VCaP (cell line): ENCODE measurements at regions not wholly inside any gene's neighbourhood (a gene's known extent, or its start where the extent isn't known, plus 50 kb on each side); places are given as distances from the start of the nearest gene placed in this dataset.

ENCODE experiments used
- H3K27ac ChIP-seq: fragments of 450-650 bp; 2 replicates; pipeline ENCODE4 v1.5.1; 2017
- TF ChIP-seq, protein P1 (sequence below): fragments of 450-650 bp; conservative IDR thresholded peaks from 2 replicates; pipeline ENCODE4 v1.5.1; 2017; ENCODE audit warnings: mild to moderate bottlenecking, moderate library complexity

DNA sequence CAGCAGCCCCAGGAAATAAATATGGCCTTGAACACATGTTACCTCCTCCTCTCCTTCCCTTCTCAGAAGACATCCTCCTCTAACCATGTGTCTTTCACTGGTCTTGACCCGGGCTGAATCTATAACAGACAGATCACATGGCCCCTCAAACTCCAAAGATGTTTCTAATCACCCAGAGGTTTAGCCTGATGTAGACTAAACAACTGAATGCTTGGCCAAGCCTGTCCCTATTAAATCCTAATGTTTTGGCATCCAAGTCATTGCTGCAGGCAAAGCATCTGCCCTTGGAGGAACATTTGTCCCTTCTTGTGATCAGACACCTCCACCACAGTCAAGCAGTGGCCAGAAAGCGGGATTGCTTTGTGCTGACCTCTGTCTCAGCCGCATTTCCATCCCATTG, 65.5 kb downstream of the ANKRD60 start:
- TF ChIP-seq, protein P1, sequence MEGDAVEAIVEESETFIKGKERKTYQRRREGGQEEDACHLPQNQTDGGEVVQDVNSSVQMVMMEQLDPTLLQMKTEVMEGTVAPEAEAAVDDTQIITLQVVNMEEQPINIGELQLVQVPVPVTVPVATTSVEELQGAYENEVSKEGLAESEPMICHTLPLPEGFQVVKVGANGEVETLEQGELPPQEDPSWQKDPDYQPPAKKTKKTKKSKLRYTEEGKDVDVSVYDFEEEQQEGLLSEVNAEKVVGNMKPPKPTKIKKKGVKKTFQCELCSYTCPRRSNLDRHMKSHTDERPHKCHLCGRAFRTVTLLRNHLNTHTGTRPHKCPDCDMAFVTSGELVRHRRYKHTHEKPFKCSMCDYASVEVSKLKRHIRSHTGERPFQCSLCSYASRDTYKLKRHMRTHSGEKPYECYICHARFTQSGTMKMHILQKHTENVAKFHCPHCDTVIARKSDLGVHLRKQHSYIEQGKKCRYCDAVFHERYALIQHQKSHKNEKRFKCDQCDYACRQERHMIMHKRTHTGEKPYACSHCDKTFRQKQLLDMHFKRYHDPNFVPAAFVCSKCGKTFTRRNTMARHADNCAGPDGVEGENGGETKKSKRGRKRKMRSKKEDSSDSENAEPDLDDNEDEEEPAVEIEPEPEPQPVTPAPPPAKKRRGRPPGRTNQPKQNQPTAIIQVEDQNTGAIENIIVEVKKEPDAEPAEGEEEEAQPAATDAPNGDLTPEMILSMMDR: no peak
- no peak overlapping the region for H3K27ac ChIP-seq

DNA sequence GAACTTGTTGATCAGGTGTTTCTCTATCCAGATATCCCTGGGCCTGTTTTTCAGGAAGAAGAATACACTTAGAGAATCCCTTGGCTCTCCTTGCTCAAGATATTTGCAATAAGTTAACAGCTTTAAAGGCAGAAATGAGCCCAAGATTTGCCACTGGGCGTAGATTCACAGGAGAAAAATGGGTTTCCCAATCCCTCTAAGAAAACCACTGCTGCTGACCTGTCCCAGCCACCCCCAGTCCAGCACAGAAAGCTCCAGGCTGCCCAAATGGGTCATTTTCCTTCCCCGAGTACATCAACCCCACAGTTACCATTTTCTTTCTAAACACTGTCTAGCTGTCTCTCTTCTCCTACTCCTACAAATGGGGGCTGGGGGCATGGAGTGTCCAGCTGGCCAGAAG, 67.3 kb downstream of the ANKRD60 start:
- TF ChIP-seq, protein P1: no peak
- no peak overlapping the region for H3K27ac ChIP-seq

DNA sequence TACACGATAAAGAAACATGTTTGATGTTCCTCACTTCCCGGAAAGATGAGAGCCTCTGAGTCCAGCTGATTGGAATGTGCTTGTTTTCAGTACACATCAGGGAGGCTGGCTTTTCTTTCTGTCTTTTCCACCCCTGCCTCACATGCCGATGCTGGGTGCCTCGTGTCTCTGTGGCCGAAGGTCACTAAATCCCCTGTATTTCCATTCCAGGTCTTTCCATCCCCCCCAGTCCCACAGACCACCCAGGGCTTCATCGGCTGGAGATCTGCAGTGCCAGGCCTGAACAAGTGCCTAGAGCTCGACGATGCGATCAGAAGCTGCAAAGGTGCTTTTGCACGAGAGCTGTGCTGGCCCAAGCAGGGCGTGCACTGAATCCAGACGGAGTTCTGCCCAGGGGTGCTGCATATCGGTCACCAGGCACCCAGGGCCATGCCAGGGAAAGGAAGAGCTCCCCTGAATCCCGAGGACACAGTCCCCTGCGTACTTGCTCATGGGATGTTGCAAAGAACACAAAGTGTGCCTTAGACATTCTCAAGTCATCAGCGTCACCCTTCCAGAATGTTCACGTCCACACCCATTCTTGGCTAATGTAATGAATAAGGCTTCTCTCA, 67.9 kb downstream of the ANKRD60 start:
- TF ChIP-seq, protein P1: no peak
- H3K27ac ChIP-seq: no peak overlapping the region

DNA sequence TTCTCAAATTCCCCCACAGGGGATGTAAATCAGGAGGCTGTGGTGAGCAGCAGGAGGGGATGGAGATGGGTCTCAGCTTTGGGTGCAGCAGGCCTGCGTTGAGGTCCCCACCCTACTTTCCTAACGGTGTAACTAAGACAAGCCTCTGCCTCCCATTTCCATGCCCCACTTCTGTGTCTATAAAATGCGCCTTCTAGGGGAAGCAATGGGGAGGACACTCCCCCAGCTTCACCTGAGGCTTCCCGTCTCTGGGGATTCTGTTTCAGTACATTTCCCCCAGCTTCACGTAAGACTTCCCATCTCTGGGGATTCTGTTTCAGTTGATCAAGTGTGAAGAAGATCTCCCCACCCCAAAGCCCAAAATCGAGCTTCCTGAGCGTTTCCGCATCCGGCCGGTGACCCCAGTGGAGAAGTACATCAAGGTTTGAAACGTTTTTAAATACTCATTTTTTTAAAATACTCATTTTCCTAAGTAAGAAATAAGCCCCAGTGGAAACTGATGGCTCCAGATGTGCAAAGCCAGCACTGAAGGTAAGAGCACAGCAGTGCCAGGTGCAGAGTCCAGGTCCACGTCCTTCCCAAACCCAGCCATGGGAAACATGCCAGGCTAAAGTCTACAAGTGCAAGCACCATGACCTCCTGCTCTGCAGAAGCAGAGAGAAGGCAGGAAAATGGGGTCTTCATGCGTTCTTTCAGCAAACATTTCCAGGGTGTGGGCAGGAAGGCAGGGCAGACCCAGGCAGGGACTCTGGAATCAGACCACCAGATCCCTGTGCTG, 73.1 kb downstream of the ANKRD60 start:
- TF ChIP-seq, protein P1: no peak
- H3K27ac ChIP-seq: no peak overlapping the region

DNA sequence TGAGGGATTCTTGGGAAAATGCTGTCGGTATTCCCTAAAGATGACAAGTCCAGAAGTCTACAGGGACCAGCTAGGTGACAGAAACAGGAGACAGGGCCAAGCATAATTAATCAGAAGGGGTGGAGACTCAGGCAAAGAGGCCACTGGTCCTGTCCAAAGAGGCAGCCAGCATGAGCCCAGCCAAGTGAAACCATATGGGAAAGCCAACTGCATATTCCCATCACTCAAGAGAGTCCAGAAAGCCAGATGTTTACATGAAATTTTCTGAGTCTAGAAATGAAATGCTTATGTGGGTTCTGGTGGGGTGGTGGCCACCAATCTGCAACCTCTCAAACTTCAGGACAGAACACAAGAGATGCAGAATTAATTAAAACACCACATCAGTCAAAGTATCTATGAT, 74.3 kb downstream of the ANKRD60 start:
- TF ChIP-seq, protein P1: no peak
- H3K27ac ChIP-seq: no peak overlapping the region

DNA sequence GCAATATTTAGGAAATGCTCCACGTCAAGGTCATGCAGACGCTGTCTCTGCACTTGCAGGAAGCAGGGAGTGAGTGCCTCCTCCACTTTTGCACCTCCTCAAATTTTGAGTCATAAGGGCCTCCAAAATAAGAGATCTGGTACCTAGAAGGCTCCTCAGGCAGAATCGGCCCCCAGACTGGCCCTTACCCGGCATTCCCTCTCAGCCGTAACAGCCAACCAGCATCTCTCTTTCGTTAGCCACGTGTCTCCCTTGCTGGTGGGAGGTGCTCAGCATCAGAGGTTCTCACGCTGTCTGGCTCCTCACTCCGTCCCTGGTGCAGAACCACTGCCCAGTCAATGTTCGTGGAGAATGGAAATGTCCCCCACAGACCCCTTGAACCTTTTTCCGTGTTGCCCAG, 75.3 kb downstream of the ANKRD60 start:
- TF ChIP-seq, protein P1: no peak

DNA sequence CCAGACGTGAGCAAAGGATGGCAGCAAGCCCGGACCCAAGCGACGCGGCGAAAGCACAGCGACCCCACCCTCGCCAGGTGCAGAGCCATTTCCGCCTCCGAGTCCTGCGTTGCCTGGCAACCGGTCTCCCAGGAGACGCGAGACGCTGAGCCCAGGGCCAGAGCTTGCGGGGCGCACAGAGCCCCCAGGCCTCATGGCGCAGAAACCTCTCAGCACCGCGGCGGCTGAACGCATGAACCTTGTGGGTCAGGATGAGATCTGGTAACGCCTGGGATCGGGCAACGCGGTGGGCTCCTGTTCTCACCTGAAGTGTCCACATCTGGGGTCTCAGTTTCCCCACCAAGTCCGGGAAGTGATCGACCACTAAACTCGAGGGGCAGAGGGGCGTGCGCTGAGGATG, 77.7 kb downstream of the ANKRD60 start:
- no peak overlapping the region for H3K27ac ChIP-seq
- TF ChIP-seq, protein P1: no peak

More for the DNA sequence above, 75.3 kb downstream of the ANKRD60 start:
- no peak overlapping the region for H3K27ac ChIP-seq
